ENCODE measurements at regions not wholly inside any gene's neighbourhood (a gene's known extent, or its start where the extent isn't known, plus 50 kb on each side); places are given as distances from the start of the nearest gene placed in this dataset.

DNA sequence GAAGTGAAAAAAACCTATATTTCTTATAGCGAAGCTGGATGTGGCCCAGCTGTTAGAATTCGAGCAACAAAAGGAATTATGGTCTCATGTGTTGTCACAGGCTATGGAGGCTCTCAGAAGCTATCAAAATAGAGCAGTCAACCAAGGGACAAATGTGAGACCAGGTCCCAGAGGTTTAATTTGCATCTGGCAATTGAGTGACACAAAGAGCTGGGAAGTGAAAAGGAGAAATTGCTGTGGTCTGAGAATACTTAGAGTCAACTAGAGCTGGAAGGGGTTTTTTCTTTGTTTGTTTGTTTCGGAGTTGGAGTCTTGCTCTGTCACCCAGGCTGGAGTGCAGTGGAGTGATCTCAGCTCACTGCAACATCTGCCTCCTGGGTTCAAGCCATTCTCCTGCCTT is 61.3 kb upstream of the SMAD3 start:
- Mint-ChIP-seq H3K27ac (ENCODE audit: unreplicated experiment) (no peak overlapping the region), H3K36me3 (ENCODE audit: insufficient read depth, unreplicated experiment) (no peaks in the 10 kb centered on the region), H3K4me3 (ENCODE audit: unreplicated experiment) (no peak overlapping the region), H3K27me3 (ENCODE audit: insufficient read depth, unreplicated experiment) (no peaks in the 10 kb centered on the region), H3K4me1 (ENCODE audit: low read depth, unreplicated experiment) (peaks cover 6% of the 10 kb centered on the region), H3K9me3 (ENCODE audit: unreplicated experiment) (no peaks in the 10 kb centered on the region)
- CTCF ChIA-PET: no interaction called here
- no peak for DNase-seq
- no TSS peak for BruUV-seq (replicated peaks)
- POLR2A ChIA-PET: no interaction called here
- intact Hi-C loops (cut with micrococcal nuclease; ENCODE audit: unreplicated experiment): no loop called here
- H3K9me3 ChIP-seq: no peaks in the 10 kb centered on the region
- no peaks in the 10 kb centered on the region for H3K4me1 ChIP-seq
- TF ChIP-seq, protein P1, sequence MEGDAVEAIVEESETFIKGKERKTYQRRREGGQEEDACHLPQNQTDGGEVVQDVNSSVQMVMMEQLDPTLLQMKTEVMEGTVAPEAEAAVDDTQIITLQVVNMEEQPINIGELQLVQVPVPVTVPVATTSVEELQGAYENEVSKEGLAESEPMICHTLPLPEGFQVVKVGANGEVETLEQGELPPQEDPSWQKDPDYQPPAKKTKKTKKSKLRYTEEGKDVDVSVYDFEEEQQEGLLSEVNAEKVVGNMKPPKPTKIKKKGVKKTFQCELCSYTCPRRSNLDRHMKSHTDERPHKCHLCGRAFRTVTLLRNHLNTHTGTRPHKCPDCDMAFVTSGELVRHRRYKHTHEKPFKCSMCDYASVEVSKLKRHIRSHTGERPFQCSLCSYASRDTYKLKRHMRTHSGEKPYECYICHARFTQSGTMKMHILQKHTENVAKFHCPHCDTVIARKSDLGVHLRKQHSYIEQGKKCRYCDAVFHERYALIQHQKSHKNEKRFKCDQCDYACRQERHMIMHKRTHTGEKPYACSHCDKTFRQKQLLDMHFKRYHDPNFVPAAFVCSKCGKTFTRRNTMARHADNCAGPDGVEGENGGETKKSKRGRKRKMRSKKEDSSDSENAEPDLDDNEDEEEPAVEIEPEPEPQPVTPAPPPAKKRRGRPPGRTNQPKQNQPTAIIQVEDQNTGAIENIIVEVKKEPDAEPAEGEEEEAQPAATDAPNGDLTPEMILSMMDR (IDR thresholded peaks at IDR 0.05; ENCODE audit: insufficient read depth in 1 of 2, low read depth in 1 of 2, low read length in 1 of 2, severe bottlenecking in 1 of 2, unreplicated experiment in 1 of 2): no peak
- H3K36me3 ChIP-seq (ENCODE audit: control insufficient read depth, insufficient read depth, low read length): no peaks in the 10 kb centered on the region
- no peaks in the 10 kb centered on the region for H3K27me3 ChIP-seq (replicated peaks; ENCODE audit: control insufficient read depth, insufficient read depth, low read length)
- H3K4me3 ChIP-seq (ENCODE audit: low read depth, low read length): no peak overlapping the region

DNA sequence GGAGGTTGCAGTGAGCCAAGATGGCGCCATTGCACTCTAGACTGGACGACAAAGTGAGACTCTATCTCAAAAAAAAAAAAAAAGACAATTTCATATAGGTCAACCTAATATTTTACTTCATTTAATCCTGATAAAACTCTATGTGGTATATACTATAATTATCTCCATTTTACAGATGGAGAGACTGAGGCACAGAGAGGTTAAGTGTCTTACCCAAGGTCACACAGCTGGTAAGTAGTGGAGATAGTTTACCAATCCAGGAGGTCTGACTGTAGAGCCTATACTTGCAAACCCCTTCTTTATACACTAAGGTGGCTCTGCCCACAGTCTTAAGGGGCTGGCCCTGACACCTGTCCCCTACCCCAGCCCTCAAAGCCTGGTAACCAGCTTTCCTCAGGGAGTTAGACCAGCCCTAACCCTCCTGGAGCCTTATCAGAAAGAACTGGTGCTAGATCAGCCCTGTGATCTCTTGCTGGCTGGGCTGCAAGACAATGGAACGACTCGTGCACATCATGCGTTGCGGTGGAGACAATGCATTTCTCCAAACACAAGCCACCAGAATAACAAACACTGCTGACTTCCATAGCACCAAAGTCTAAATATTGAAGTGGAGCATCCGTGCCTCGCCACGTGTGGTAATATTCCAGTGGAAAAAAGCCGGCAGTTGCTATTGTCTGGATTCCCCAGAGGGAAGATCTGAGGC is 60.0 kb upstream of the SMAD3 start:
- Histone ChIP-seq H3K4me1 (peaks cover 10% of the 10 kb centered on the region), H3K27me3 (replicated peaks; ENCODE audit: control insufficient read depth, insufficient read depth, low read length) (no peaks in the 10 kb centered on the region), H3K9me3 (no peaks in the 10 kb centered on the region), H3K4me3 (ENCODE audit: low read depth, low read length) (no peak overlapping the region), H3K36me3 (ENCODE audit: control insufficient read depth, insufficient read depth, low read length) (no peaks in the 10 kb centered on the region)
- ChIA-PET POLR2A (no interaction called here), CTCF (no interaction called here)
- Mint-ChIP-seq H3K4me3 (ENCODE audit: unreplicated experiment) (no peak overlapping the region), H3K4me1 (ENCODE audit: low read depth, unreplicated experiment) (peaks cover 19% of the 10 kb centered on the region), H3K36me3 (ENCODE audit: insufficient read depth, unreplicated experiment) (no peaks in the 10 kb centered on the region), H3K9me3 (ENCODE audit: unreplicated experiment) (no peaks in the 10 kb centered on the region), H3K27ac (ENCODE audit: unreplicated experiment) (no peak overlapping the region), H3K27me3 (ENCODE audit: insufficient read depth, unreplicated experiment) (no peaks in the 10 kb centered on the region)
- BruUV-seq (replicated peaks): no TSS peak
- TF ChIP-seq, protein P1 (IDR thresholded peaks at IDR 0.05; ENCODE audit: insufficient read depth in 1 of 2, low read depth in 1 of 2, low read length in 1 of 2, severe bottlenecking in 1 of 2, unreplicated experiment in 1 of 2): no peak
- intact Hi-C loops (cut with micrococcal nuclease; ENCODE audit: unreplicated experiment): no loop called here
- DNase-seq: no peak

DNA sequence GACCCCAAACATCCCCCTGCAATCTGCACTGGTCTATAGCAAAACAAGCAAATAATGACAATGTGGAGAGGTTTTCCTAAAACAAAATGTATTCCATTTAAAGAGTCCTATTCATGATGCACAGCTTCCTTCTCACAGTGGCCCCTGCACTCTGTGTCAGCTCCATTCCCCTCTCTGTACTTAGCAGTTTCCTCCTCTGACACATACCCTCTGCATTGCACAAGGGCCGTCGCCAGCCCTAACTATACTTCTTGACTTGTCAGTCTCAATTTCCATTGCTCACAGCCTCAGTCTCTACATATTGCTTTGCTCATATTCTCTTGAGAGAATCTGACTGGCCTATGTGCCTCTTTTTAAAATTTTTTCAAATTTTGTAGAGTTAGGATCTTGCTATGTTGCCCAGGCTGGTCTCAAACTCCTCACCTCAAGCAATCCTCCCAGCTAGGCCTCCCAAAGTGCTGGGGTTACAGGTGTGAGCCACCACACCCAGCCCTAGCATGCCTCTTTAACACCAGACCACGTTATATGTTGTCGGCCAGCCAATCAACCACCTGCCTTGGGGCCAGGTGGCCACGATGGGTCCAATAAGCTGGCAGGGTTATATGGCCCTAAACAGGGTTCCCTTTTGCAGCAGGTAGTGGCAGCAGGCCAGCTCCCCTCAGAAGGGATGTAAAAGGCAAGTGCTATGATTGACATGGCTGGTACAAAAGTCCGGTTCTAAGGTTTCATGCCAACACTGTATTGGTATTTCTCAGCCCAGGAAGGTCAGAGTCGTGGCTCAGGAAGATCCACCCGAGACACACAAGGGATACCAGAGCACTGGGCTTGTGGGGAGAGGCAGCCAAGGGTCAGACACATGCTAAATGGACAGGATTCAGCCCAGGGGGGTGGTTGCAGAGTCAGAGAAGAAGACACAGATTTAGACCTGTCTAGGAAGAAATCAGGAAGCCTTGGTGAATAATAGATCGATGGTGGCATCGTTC is 59.0 kb upstream of the SMAD3 start:
- no TSS peak for BruUV-seq (replicated peaks)
- Mint-ChIP-seq H3K4me3 (ENCODE audit: unreplicated experiment) (no peak overlapping the region), H3K4me1 (ENCODE audit: low read depth, unreplicated experiment) (peaks cover 20% of the 10 kb centered on the region), H3K27ac (ENCODE audit: unreplicated experiment) (no peak overlapping the region), H3K36me3 (ENCODE audit: insufficient read depth, unreplicated experiment) (no peaks in the 10 kb centered on the region), H3K27me3 (ENCODE audit: insufficient read depth, unreplicated experiment) (no peaks in the 10 kb centered on the region), H3K9me3 (ENCODE audit: unreplicated experiment) (no peaks in the 10 kb centered on the region)
- Histone ChIP-seq H3K4me3 (ENCODE audit: low read depth, low read length) (no peak overlapping the region), H3K36me3 (ENCODE audit: control insufficient read depth, insufficient read depth, low read length) (no peaks in the 10 kb centered on the region), H3K9me3 (no peaks in the 10 kb centered on the region), H3K4me1 (peaks cover 12% of the 10 kb centered on the region), H3K27me3 (replicated peaks; ENCODE audit: control insufficient read depth, insufficient read depth, low read length) (no peaks in the 10 kb centered on the region)
- no peak for DNase-seq
- ChIA-PET POLR2A (no interaction called here), CTCF (no interaction called here)
- intact Hi-C loops (cut with micrococcal nuclease; ENCODE audit: unreplicated experiment): no loop called here
- TF ChIP-seq, protein P1 (IDR thresholded peaks at IDR 0.05; ENCODE audit: insufficient read depth in 1 of 2, low read depth in 1 of 2, low read length in 1 of 2, severe bottlenecking in 1 of 2, unreplicated experiment in 1 of 2): no peak

Data from Caco-2 (cell line).